ENCODE measurements at regions not wholly inside any gene's neighbourhood (a gene's known extent, or its start where the extent isn't known, plus 50 kb on each side); places are given as distances from the start of the nearest gene placed in this dataset.

- in situ Hi-C loops (cut with MboI; ENCODE audit: low pct_unique_long_range_greater_than_20kb, low sequenced_read_pairs): no loop called here
- DNase-seq: no peak
Observed at GRCh38 chr2:176647325-176648165, 378.3 kb downstream of the MTX2 start.

GRCh38 chr2:176648700-176649297, 379.6 kb downstream of the MTX2 start:
- in situ Hi-C loops (cut with MboI; ENCODE audit: low pct_unique_long_range_greater_than_20kb, low sequenced_read_pairs): no loop called here
- DNase-seq: no peak

GRCh38 chr2:176650104-176650837, 381.0 kb downstream of the MTX2 start:
- in situ Hi-C loops (cut with MboI; ENCODE audit: low pct_unique_long_range_greater_than_20kb, low sequenced_read_pairs): no loop called here
- no peak for DNase-seq

GRCh38 chr2:176650838-176651555, 381.8 kb downstream of the MTX2 start:
- in situ Hi-C loops (cut with MboI; ENCODE audit: low pct_unique_long_range_greater_than_20kb, low sequenced_read_pairs): no loop called here
- no peak for DNase-seq

GRCh38 chr2:176652300-176653182, 383.3 kb downstream of the MTX2 start:
- in situ Hi-C loops (cut with MboI; ENCODE audit: low pct_unique_long_range_greater_than_20kb, low sequenced_read_pairs): no loop called here
- DNase-seq: peak; percentile 56

GRCh38 chr2:176653479-176654443, 384.5 kb downstream of the MTX2 start:
- in situ Hi-C loops (cut with MboI; ENCODE audit: low pct_unique_long_range_greater_than_20kb, low sequenced_read_pairs): no loop called here
- peak; percentile 75 for DNase-seq

GRCh38 chr2:176656038-176656775, 387.0 kb downstream of the MTX2 start:
- DNase-seq: no peak
- in situ Hi-C loops (cut with MboI; ENCODE audit: low pct_unique_long_range_greater_than_20kb, low sequenced_read_pairs): no loop called here

- in situ Hi-C loops (cut with MboI; ENCODE audit: low pct_unique_long_range_greater_than_20kb, low sequenced_read_pairs): no loop called here
- DNase-seq: no peak
Observed at GRCh38 chr2:176656776-176657140, 387.5 kb downstream of the MTX2 start.

- in situ Hi-C loops (cut with MboI; ENCODE audit: low pct_unique_long_range_greater_than_20kb, low sequenced_read_pairs): no loop called here
- DNase-seq: no peak
Observed at GRCh38 chr2:176657393-176657792, 388.2 kb downstream of the MTX2 start.

- no peak for DNase-seq
- in situ Hi-C loops (cut with MboI; ENCODE audit: low pct_unique_long_range_greater_than_20kb, low sequenced_read_pairs): no loop called here
Observed at GRCh38 chr2:176658708-176659107, 389.5 kb downstream of the MTX2 start.

GRCh38 chr2:176662753-176663152, 393.5 kb downstream of the MTX2 start:
- DNase-seq: no peak
- in situ Hi-C loops (cut with MboI; ENCODE audit: low pct_unique_long_range_greater_than_20kb, low sequenced_read_pairs): no loop called here

GRCh38 chr2:176664478-176664877, 395.2 kb downstream of the MTX2 start:
- in situ Hi-C loops (cut with MboI; ENCODE audit: low pct_unique_long_range_greater_than_20kb, low sequenced_read_pairs): no loop called here
- DNase-seq: no peak

GRCh38 chr2:176665086-176665485, 395.8 kb downstream of the MTX2 start:
- in situ Hi-C loops (cut with MboI; ENCODE audit: low pct_unique_long_range_greater_than_20kb, low sequenced_read_pairs): no loop called here
- DNase-seq: no peak

- in situ Hi-C loops (cut with MboI; ENCODE audit: low pct_unique_long_range_greater_than_20kb, low sequenced_read_pairs): no loop called here
- no peak for DNase-seq
Observed at GRCh38 chr2:176668912-176669311, 399.7 kb downstream of the MTX2 start.

GRCh38 chr2:176669398-176670174, 400.3 kb downstream of the MTX2 start:
- in situ Hi-C loops (cut with MboI; ENCODE audit: low pct_unique_long_range_greater_than_20kb, low sequenced_read_pairs): no loop called here
- no peak for DNase-seq

GRCh38 chr2:176675271-176675949, 406.2 kb downstream of the MTX2 start:
- no peak for DNase-seq
- in situ Hi-C loops (cut with MboI; ENCODE audit: low pct_unique_long_range_greater_than_20kb, low sequenced_read_pairs): no loop called here
